ENCODE measurements at regions not wholly inside any gene's neighbourhood (a gene's known extent, or its start where the extent isn't known, plus 50 kb on each side); places are given as distances from the start of the nearest gene placed in this dataset.

DNA sequence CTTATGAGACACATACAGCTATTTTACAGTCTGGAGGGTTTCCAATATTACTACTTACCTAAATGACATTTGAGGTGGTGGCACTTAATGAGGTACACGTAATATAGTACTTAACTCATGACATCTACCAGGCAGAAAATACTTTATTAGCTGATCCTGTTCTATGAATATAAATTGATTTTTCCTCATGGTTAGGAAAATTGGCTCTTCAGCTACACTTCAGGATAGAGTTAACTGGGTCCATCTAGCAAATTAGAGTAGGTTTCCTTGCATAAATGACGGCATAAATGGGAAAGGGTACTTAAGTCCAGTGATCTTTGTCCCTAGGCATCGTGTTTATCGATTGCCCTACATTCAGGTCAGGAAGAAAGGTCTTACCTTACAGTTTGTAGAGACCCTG lies 988.8 kb upstream of the TMPRSS15 start:
- H3K4me1 ChIP-seq (ENCODE audit: control insufficient read depth, insufficient read depth, low read depth, low read length), result no peaks in the 10 kb centered on the region
- no peak overlapping the region for H3K18ac ChIP-seq (ENCODE audit: low read depth in 1 of 2, low read length in 2 of 2)
- H3K27me3 ChIP-seq (ENCODE audit: control insufficient read depth in 1 of 2, insufficient read depth in 1 of 2, low read length in 2 of 2), result no peaks in the 10 kb centered on the region
- H3K4me2 ChIP-seq (ENCODE audit: low read length, poor library complexity, severe bottlenecking), result no peak overlapping the region
- no peak overlapping the region for H2AK5ac ChIP-seq (ENCODE audit: low read length, severe bottlenecking)
- H3K14ac ChIP-seq (ENCODE audit: low read length in 2 of 2), result no peak overlapping the region
- no peak overlapping the region for H2BK5ac ChIP-seq (ENCODE audit: low read depth, low read length, poor library complexity, severe bottlenecking)
- H3K4ac ChIP-seq (ENCODE audit: low read depth in 1 of 2, low read length in 2 of 2), result no peak overlapping the region
- H3K9ac ChIP-seq (ENCODE audit: low read length), result no peak overlapping the region
- 45% methylated on average over 2 of the region's 4 CpGs for WGBS
- H3K79me1 ChIP-seq (replicated peaks; ENCODE audit: low read length, poor library complexity, severe bottlenecking), result no peaks in the 10 kb centered on the region
- H2BK15ac ChIP-seq (ENCODE audit: low read depth, poor library complexity, severe bottlenecking), result no peak overlapping the region
- H4K8ac ChIP-seq (ENCODE audit: low read length), result no peak overlapping the region
- H3K23ac ChIP-seq (ENCODE audit: low read length in 2 of 2), result no peak overlapping the region
- DNase-seq, result no peak
- H3K36me3 ChIP-seq (ENCODE audit: control insufficient read depth in 1 of 2, insufficient read depth in 2 of 2, low read depth in 1 of 2, low read length in 2 of 2), result no peaks in the 10 kb centered on the region
- H4K91ac ChIP-seq (ENCODE audit: low read length), result no peak overlapping the region
- no peak overlapping the region for H2BK12ac ChIP-seq (ENCODE audit: low read length in 2 of 2)
- no peak overlapping the region for H3K27ac ChIP-seq (ENCODE audit: low read length, poor library complexity, severe bottlenecking)
- H2BK120ac ChIP-seq (ENCODE audit: low read depth, low read length), result no peak overlapping the region
- no peak overlapping the region for H2AFZ ChIP-seq (ENCODE audit: low read depth, low read length)
- H3K9me3 ChIP-seq (ENCODE audit: control insufficient read depth, low read length), result peaks cover 3% of the 10 kb centered on the region
- H3K4me3 ChIP-seq (ENCODE audit: insufficient read depth in 1 of 2, low read depth in 1 of 2, low read length in 2 of 2), result no peak overlapping the region

DNA sequence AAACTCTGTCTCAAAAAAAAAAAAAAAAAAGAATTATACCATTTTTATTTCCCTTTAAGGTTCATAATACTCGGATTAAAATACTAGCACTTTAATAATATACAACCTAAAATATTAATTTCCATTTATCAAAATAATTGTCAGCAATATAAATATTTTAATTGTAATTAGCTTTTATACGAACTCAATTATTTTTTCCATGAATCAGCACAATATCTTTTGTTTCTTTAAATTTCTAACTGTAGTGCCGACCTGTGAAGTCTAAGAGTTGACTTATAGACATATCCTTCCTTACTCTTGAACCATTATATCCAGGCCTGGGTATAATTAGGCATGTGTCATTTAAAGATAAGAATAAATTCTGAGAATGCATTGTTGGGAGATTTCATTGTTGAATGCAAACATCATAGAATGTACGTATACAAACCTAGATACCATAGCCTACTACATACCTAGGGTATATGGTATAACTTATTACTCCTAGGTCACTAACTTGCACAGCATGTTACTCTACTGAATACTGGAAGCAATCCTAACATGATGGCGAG lies 996.7 kb upstream of the TMPRSS15 start:
- Histone ChIP-seq H3K4me1 (ENCODE audit: control insufficient read depth, insufficient read depth, low read depth, low read length) (no peaks in the 10 kb centered on the region), H3K27ac (ENCODE audit: low read length, poor library complexity, severe bottlenecking) (no peak overlapping the region), H3K4ac (ENCODE audit: low read depth in 1 of 2, low read length in 2 of 2) (no peak overlapping the region), H3K27me3 (ENCODE audit: control insufficient read depth in 1 of 2, insufficient read depth in 1 of 2, low read length in 2 of 2) (no peaks in the 10 kb centered on the region), H3K4me2 (ENCODE audit: low read length, poor library complexity, severe bottlenecking) (no peak overlapping the region), H4K91ac (ENCODE audit: low read length) (no peak overlapping the region), H3K79me1 (replicated peaks; ENCODE audit: low read length, poor library complexity, severe bottlenecking) (no peaks in the 10 kb centered on the region), H3K4me3 (ENCODE audit: insufficient read depth in 1 of 2, low read depth in 1 of 2, low read length in 2 of 2) (no peak overlapping the region), H2AFZ (ENCODE audit: low read depth, low read length) (no peak overlapping the region), H3K23ac (ENCODE audit: low read length in 2 of 2) (no peak overlapping the region), H2BK12ac (ENCODE audit: low read length in 2 of 2) (no peak overlapping the region), H3K14ac (ENCODE audit: low read length in 2 of 2) (no peak overlapping the region), H3K9me3 (ENCODE audit: control insufficient read depth, low read length) (peaks cover 3% of the 10 kb centered on the region), H3K9ac (ENCODE audit: low read length) (no peak overlapping the region), H4K8ac (ENCODE audit: low read length) (no peak overlapping the region), H3K36me3 (ENCODE audit: control insufficient read depth in 1 of 2, insufficient read depth in 2 of 2, low read depth in 1 of 2, low read length in 2 of 2) (no peaks in the 10 kb centered on the region), H2BK15ac (ENCODE audit: low read depth, poor library complexity, severe bottlenecking) (no peak overlapping the region), H3K18ac (ENCODE audit: low read depth in 1 of 2, low read length in 2 of 2) (no peak overlapping the region), H2BK5ac (ENCODE audit: low read depth, low read length, poor library complexity, severe bottlenecking) (no peak overlapping the region), H2BK120ac (ENCODE audit: low read depth, low read length) (no peak overlapping the region), H2AK5ac (ENCODE audit: low read length, severe bottlenecking) (no peak overlapping the region)
- no CpG with 5 or more reads among the region's 5 CpGs for WGBS
- DNase-seq, result no peak

DNA sequence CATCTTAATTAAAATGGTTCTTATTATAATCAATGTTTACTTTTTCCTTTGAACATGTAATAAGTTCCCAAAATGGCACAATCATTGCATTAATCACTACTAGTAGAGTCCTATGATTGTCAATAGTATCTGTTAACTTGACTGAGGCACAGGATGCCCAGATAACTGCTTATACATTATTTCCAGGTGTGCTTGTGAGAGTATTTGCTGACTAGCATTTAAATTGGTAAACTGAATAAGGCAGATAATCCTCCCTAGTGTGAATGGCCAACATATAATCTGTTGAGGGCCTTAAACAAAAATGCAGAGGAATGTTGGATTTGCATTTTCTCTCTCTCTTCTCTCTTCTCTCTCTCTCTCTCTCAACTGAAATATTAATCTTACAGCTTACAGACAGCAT lies 999.3 kb upstream of the TMPRSS15 start:
- no peaks in the 10 kb centered on the region for H3K9me3 ChIP-seq (ENCODE audit: control insufficient read depth, low read length)
- H4K8ac ChIP-seq (ENCODE audit: low read length), result no peak overlapping the region
- H2BK15ac ChIP-seq (ENCODE audit: low read depth, poor library complexity, severe bottlenecking), result no peak overlapping the region
- no peak overlapping the region for H4K91ac ChIP-seq (ENCODE audit: low read length)
- H3K79me1 ChIP-seq (replicated peaks; ENCODE audit: low read length, poor library complexity, severe bottlenecking), result no peaks in the 10 kb centered on the region
- H3K4me2 ChIP-seq (ENCODE audit: low read length, poor library complexity, severe bottlenecking), result no peak overlapping the region
- no peak overlapping the region for H3K9ac ChIP-seq (ENCODE audit: low read length)
- no peak for DNase-seq
- H3K4me1 ChIP-seq (ENCODE audit: control insufficient read depth, insufficient read depth, low read depth, low read length), result no peaks in the 10 kb centered on the region
- H3K27ac ChIP-seq (ENCODE audit: low read length, poor library complexity, severe bottlenecking), result no peak overlapping the region
- no peaks in the 10 kb centered on the region for H3K27me3 ChIP-seq (ENCODE audit: control insufficient read depth in 1 of 2, insufficient read depth in 1 of 2, low read length in 2 of 2)
- H3K36me3 ChIP-seq (ENCODE audit: control insufficient read depth in 1 of 2, insufficient read depth in 2 of 2, low read depth in 1 of 2, low read length in 2 of 2), result no peaks in the 10 kb centered on the region
- H3K4me3 ChIP-seq (ENCODE audit: insufficient read depth in 1 of 2, low read depth in 1 of 2, low read length in 2 of 2), result no peak overlapping the region
- H3K4ac ChIP-seq (ENCODE audit: low read depth in 1 of 2, low read length in 2 of 2), result no peak overlapping the region
- H3K14ac ChIP-seq (ENCODE audit: low read length in 2 of 2), result no peak overlapping the region
- no peak overlapping the region for H2BK120ac ChIP-seq (ENCODE audit: low read depth, low read length)
- no peak overlapping the region for H2AFZ ChIP-seq (ENCODE audit: low read depth, low read length)
- H2BK12ac ChIP-seq (ENCODE audit: low read length in 2 of 2), result no peak overlapping the region
- no peak overlapping the region for H3K23ac ChIP-seq (ENCODE audit: low read length in 2 of 2)
- no peak overlapping the region for H3K18ac ChIP-seq (ENCODE audit: low read depth in 1 of 2, low read length in 2 of 2)
- no peak overlapping the region for H2AK5ac ChIP-seq (ENCODE audit: low read length, severe bottlenecking)
- H2BK5ac ChIP-seq (ENCODE audit: low read depth, low read length, poor library complexity, severe bottlenecking), result no peak overlapping the region

GRCh38 chr21:19405326-19405725 lies 1001.7 kb upstream of the TMPRSS15 start:
- DNase-seq, result no peak
- Histone ChIP-seq H3K36me3 (ENCODE audit: control insufficient read depth in 1 of 2, insufficient read depth in 2 of 2, low read depth in 1 of 2, low read length in 2 of 2) (no peaks in the 10 kb centered on the region), H3K4me3 (ENCODE audit: insufficient read depth in 1 of 2, low read depth in 1 of 2, low read length in 2 of 2) (no peak overlapping the region), H3K4ac (ENCODE audit: low read depth in 1 of 2, low read length in 2 of 2) (no peak overlapping the region), H3K27ac (ENCODE audit: low read length, poor library complexity, severe bottlenecking) (no peak overlapping the region), H2AFZ (ENCODE audit: low read depth, low read length) (no peak overlapping the region), H2BK120ac (ENCODE audit: low read depth, low read length) (no peak overlapping the region), H4K91ac (ENCODE audit: low read length) (no peak overlapping the region), H3K79me1 (replicated peaks; ENCODE audit: low read length, poor library complexity, severe bottlenecking) (no peaks in the 10 kb centered on the region), H2AK5ac (ENCODE audit: low read length, severe bottlenecking) (no peak overlapping the region), H3K9ac (ENCODE audit: low read length) (no peak overlapping the region), H2BK5ac (ENCODE audit: low read depth, low read length, poor library complexity, severe bottlenecking) (no peak overlapping the region), H2BK15ac (ENCODE audit: low read depth, poor library complexity, severe bottlenecking) (no peak overlapping the region), H3K9me3 (ENCODE audit: control insufficient read depth, low read length) (no peaks in the 10 kb centered on the region), H3K27me3 (ENCODE audit: control insufficient read depth in 1 of 2, insufficient read depth in 1 of 2, low read length in 2 of 2) (no peaks in the 10 kb centered on the region), H3K23ac (ENCODE audit: low read length in 2 of 2) (no peak overlapping the region), H3K4me2 (ENCODE audit: low read length, poor library complexity, severe bottlenecking) (no peak overlapping the region), H3K4me1 (ENCODE audit: control insufficient read depth, insufficient read depth, low read depth, low read length) (no peaks in the 10 kb centered on the region), H4K8ac (ENCODE audit: low read length) (no peak overlapping the region), H3K18ac (ENCODE audit: low read depth in 1 of 2, low read length in 2 of 2) (no peak overlapping the region), H2BK12ac (ENCODE audit: low read length in 2 of 2) (no peak overlapping the region), H3K14ac (ENCODE audit: low read length in 2 of 2) (no peak overlapping the region)
- 93% methylated on average over 2 of the region's 2 CpGs for WGBS

Data from mesenchymal stem cell (in vitro differentiated cells and primary cell).